Mammary epithelial cell (primary cell): ENCODE measurements at regions not wholly inside any gene's neighbourhood (a gene's known extent, or its start where the extent isn't known, plus 50 kb on each side); places are given as distances from the start of the nearest gene placed in this dataset.

ENCODE experiments used
- CTCF ChIP-seq, 2 donors: IDR thresholded peaks in 1 of 2; conservative IDR thresholded peaks in 1 of 2; 2 replicates each; pipeline ENCODE4 v1.5.1; 2011 to 2012; ENCODE audit warnings: inconsistent platforms in 2 of 2, low read length in 2 of 2, mild to moderate bottlenecking in 2 of 2, control low read depth in 1 of 2, low read depth in 1 of 2; ENCODE audit not compliant: insufficient read depth in 1 of 2; ENCODE audit errors: extremely low read depth in 1 of 2
- EZH2 ChIP-seq: IDR thresholded peaks from 2 replicates; pipeline ENCODE4 v1.6.1; 2012; ENCODE audit warnings: low read length, inconsistent platforms, borderline replicate concordance

- TF ChIP-seq CTCF (conservative IDR thresholded peaks at IDR 0.05 in 1 of 2, IDR thresholded peaks at IDR 0.05 in 1 of 2; ENCODE audit: extremely low read depth in 1 of 2, insufficient read depth in 1 of 2, low read depth in 1 of 2, low read length in 2 of 2) (no peak), EZH2 (no peak)
These were observed 455.0 kb downstream of the COL12A1 start for GRCh38 chr6:74750826-74751225.
